Kidney (tissue), 13 donors: ENCODE measurements at regions not wholly inside any gene's neighbourhood (a gene's known extent, or its start where the extent isn't known, plus 50 kb on each side); places are given as distances from the start of the nearest gene placed in this dataset.

ENCODE experiments used
- DNase-seq, 5 donors: peaks; one replicate each; pipeline ENCODE4 v3.0.0-alpha.2; 2013 to 2020
- FAIRE-seq: peaks from 2 replicates; lab custom pipeline; 2012; peaks lifted over from hg19 to GRCh38; lab: Jason Lieb, UNC
- H3K27ac ChIP-seq, 2 donors: one replicate each; pipeline ENCODE4 v1.7.0; 2013; ENCODE audit warnings: low read depth in 2 of 2, low read length in 2 of 2, inconsistent platforms in 1 of 2
- H3K27me3 ChIP-seq: one replicate; pipeline ENCODE4 v1.7.1; 2013; ENCODE audit warnings: low read length, inconsistent platforms; ENCODE audit not compliant: control insufficient read depth, insufficient read depth
- H3K36me3 ChIP-seq, 3 donors: one replicate each; pipeline versions ENCODE4 v1.7.0 to v1.7.1; 2013; ENCODE audit warnings: low read length in 3 of 3, control low read depth in 1 of 3, inconsistent platforms in 1 of 3; ENCODE audit not compliant: insufficient read depth in 3 of 3, control insufficient read depth in 2 of 3
- H3K4me1 ChIP-seq, 3 donors: one replicate each; pipeline versions ENCODE4 v1.7.0 to v1.7.1; 2013; ENCODE audit warnings: low read length in 3 of 3, inconsistent platforms in 1 of 3, low read depth in 1 of 3; ENCODE audit not compliant: control insufficient read depth in 2 of 3, insufficient read depth in 2 of 3
- H3K4me3 ChIP-seq, 3 donors: one replicate each; pipeline versions ENCODE4 v1.7.0 to v1.8.1; 2013; ENCODE audit warnings: low read length in 3 of 3, control low read depth in 1 of 3, inconsistent platforms in 1 of 3
- H3K9ac ChIP-seq, 3 donors: one replicate each; pipeline versions ENCODE4 v1.7.0 to v1.7.1; 2013; ENCODE audit warnings: low read length in 3 of 3, control low read depth in 1 of 3, inconsistent platforms in 1 of 3
- H3K9me3 ChIP-seq, 3 donors: one replicate each; pipeline versions ENCODE4 v1.7.0 to v1.7.1; 2013; ENCODE audit warnings: low read length in 3 of 3, control low read depth in 1 of 3, inconsistent platforms in 1 of 3; ENCODE audit not compliant: control insufficient read depth in 2 of 3, insufficient read depth in 1 of 3
- CTCF ChIP-seq: IDR thresholded peaks from 3 replicates; pipeline ENCODE4 v1.5.1; 2012; ENCODE audit warnings: mild to moderate bottlenecking, moderate library complexity, borderline replicate concordance; ENCODE audit not compliant: insufficient read depth; ENCODE audit errors: extremely low read depth
- intact Hi-C: fragments of 100-400 bp; cut with DNase I; formaldehyde crosslinking; loops from one replicate; pipeline ENCODE4 v1.11.1; 2022
- donor health status: control.
- donor health status: control.
- donor health status: control.
- donor health status: control.
- donor health status: control.
- donor health status: DM: yes; HTN: yes; CAD: no.
- donor health status: Normal renal cell carcinoma (clear cell type).

GRCh38 chr18:35803551-35803950 is 168.9 kb upstream of the RMP24 start:
- H3K27me3 ChIP-seq: no peaks in the 10 kb centered on the region
- no peaks in the 10 kb centered on the region for H3K9me3 ChIP-seq
- DNase-seq: no peak
- no peak overlapping the region for H3K27ac ChIP-seq
- no peaks in the 10 kb centered on the region for H3K4me1 ChIP-seq
- no peak for TF ChIP-seq CTCF
- intact Hi-C loops: no loop called here
- no peak overlapping the region for H3K9ac ChIP-seq
- no peak overlapping the region for H3K4me3 ChIP-seq
- no peak for FAIRE-seq
- H3K36me3 ChIP-seq: no peaks in the 10 kb centered on the region

- Histone ChIP-seq H3K4me3 (no peak overlapping the region), H3K9me3 (no peaks in the 10 kb centered on the region), H3K27ac (no peak overlapping the region), H3K9ac (no peak overlapping the region), H3K4me1 (no peaks in the 10 kb centered on the region), H3K36me3 (no peaks in the 10 kb centered on the region), H3K27me3 (no peaks in the 10 kb centered on the region)
- no peak for TF ChIP-seq CTCF
- FAIRE-seq: no peak
- intact Hi-C loops: no loop called here
- DNase-seq: peak in 4 of 5 donors; percentile 43 to 78 (median 66)
Measured at GRCh38 chr18:35804377-35804776, 168.1 kb upstream of the RMP24 start.

GRCh38 chr18:35807811-35808335 is 164.6 kb upstream of the RMP24 start:
- no peaks in the 10 kb centered on the region for H3K36me3 ChIP-seq
- no peak overlapping the region for H3K9ac ChIP-seq
- intact Hi-C loops: no loop called here
- no peak for TF ChIP-seq CTCF
- no peaks in the 10 kb centered on the region for H3K4me1 ChIP-seq
- H3K4me3 ChIP-seq: no peak overlapping the region
- DNase-seq (no peak), FAIRE-seq (no peak)
- no peak overlapping the region for H3K27ac ChIP-seq
- H3K9me3 ChIP-seq: no peaks in the 10 kb centered on the region
- H3K27me3 ChIP-seq: no peaks in the 10 kb centered on the region

- DNase-seq: no peak
- Histone ChIP-seq H3K4me3 (no peak overlapping the region), H3K27ac (no peak overlapping the region), H3K9me3 (no peaks in the 10 kb centered on the region), H3K4me1 (no peaks in the 10 kb centered on the region), H3K27me3 (no peaks in the 10 kb centered on the region), H3K36me3 (no peaks in the 10 kb centered on the region), H3K9ac (no peak overlapping the region)
- intact Hi-C loops: no loop called here
- no peak for FAIRE-seq
- TF ChIP-seq CTCF: no peak
Measured at GRCh38 chr18:35808796-35809195, 163.7 kb upstream of the RMP24 start.
